Hematopoietic multipotent progenitor cell treated with erythropoietin and hydrocortisone succinate and interleukin-3 and kit ligand, for 17 days (in vitro differentiated cells): ENCODE measurements at regions not wholly inside any gene's neighbourhood (a gene's known extent, or its start where the extent isn't known, plus 50 kb on each side); places are given as distances from the start of the nearest gene placed in this dataset.

Experiments
- DNase-seq: peaks from one replicate; pipeline ENCODE4 v3.0.0-alpha.2; 2015; ENCODE audit warnings: low spot score

GRCh38 chr1:213650603-213651002, 337.2 kb upstream of the PROX1 start:
- DNase-seq: no peak

- DNase-seq: no peak
Observed at GRCh38 chr1:213651077-213651476, 336.7 kb upstream of the PROX1 start.

GRCh38 chr1:213652109-213652508, 335.7 kb upstream of the PROX1 start:
- no peak for DNase-seq

GRCh38 chr1:213656039-213656438, 331.7 kb upstream of the PROX1 start:
- DNase-seq: no peak

- no peak for DNase-seq
Observed at GRCh38 chr1:213656503-213656902, 331.3 kb upstream of the PROX1 start.

- no peak for DNase-seq
Observed at GRCh38 chr1:213657013-213657412, 330.8 kb upstream of the PROX1 start.

- DNase-seq: no peak
Observed at GRCh38 chr1:213657879-213658278, 329.9 kb upstream of the PROX1 start.

GRCh38 chr1:213658457-213658856, 329.3 kb upstream of the PROX1 start:
- no peak for DNase-seq

- no peak for DNase-seq
Observed at GRCh38 chr1:213659580-213660547, 327.9 kb upstream of the PROX1 start.

- no peak for DNase-seq
Observed at GRCh38 chr1:213661302-213661701, 326.5 kb upstream of the PROX1 start.

- DNase-seq: no peak
Observed at GRCh38 chr1:213666113-213666512, 321.7 kb upstream of the PROX1 start.

GRCh38 chr1:213666922-213667321, 320.9 kb upstream of the PROX1 start:
- DNase-seq: no peak

GRCh38 chr1:213669512-213669911, 318.3 kb upstream of the PROX1 start:
- no peak for DNase-seq

GRCh38 chr1:213669964-213670691, 317.6 kb upstream of the PROX1 start:
- no peak for DNase-seq

GRCh38 chr1:213670692-213671023, 317.1 kb upstream of the PROX1 start:
- no peak for DNase-seq

GRCh38 chr1:213675043-213675442, 312.7 kb upstream of the PROX1 start:
- no peak for DNase-seq

GRCh38 chr1:213676736-213677135, 311.0 kb upstream of the PROX1 start:
- no peak for DNase-seq

GRCh38 chr1:213678348-213678747, 309.4 kb upstream of the PROX1 start:
- no peak for DNase-seq

- DNase-seq: no peak
Observed at GRCh38 chr1:213678753-213679152, 309.0 kb upstream of the PROX1 start.

- DNase-seq: no peak
Observed at GRCh38 chr1:213679153-213679552, 308.6 kb upstream of the PROX1 start.

- no peak for DNase-seq
Observed at GRCh38 chr1:213680677-213681325, 307.0 kb upstream of the PROX1 start.

- no peak for DNase-seq
Observed at GRCh38 chr1:213681788-213682340, 305.9 kb upstream of the PROX1 start.

- no peak for DNase-seq
Observed at GRCh38 chr1:213683529-213683928, 304.2 kb upstream of the PROX1 start.
